ENCODE measurements at regions not wholly inside any gene's neighbourhood (a gene's known extent, or its start where the extent isn't known, plus 50 kb on each side); places are given as distances from the start of the nearest gene placed in this dataset.

- TF ChIP-seq CTCF (IDR thresholded peaks at IDR 0.05), result no peak
- TF ChIP-seq POLR2A (IDR thresholded peaks at IDR 0.05), result no peak
These were observed 234.7 kb upstream of the PLSCR5 start for GRCh38 chr3:146839727-146840375.

All from thyroid gland (tissue), 4 donors.